ENCODE measurements at regions not wholly inside any gene's neighbourhood (a gene's known extent, or its start where the extent isn't known, plus 50 kb on each side); places are given as distances from the start of the nearest gene placed in this dataset.
"Not testable (repeated sequence)": the region's sequence is repeated elsewhere in the genome, so short reads cannot be mapped to it uniquely, and the experiment has no call there.

GRCh38 chrX:81925812-81926211 lies 723.9 kb downstream of the SH3BGRL start:
- Histone ChIP-seq H3K4me3 (no peak overlapping the region), H3K9me3 (no peaks in the 10 kb centered on the region), H3K27me3 (no peaks in the 10 kb centered on the region), H3K36me3 (no peaks in the 10 kb centered on the region), H3K4me1 (no peaks in the 10 kb centered on the region), H3K27ac (no peak overlapping the region)
- no peak for DNase-seq
- no peak for TF ChIP-seq CTCF (IDR thresholded peaks at IDR 0.05)
- no peak for TF ChIP-seq POLR2A (IDR thresholded peaks at IDR 0.05)
- TF ChIP-seq POLR2AphosphoS5 (IDR thresholded peaks at IDR 0.05) = no peak
- TF ChIP-seq EP300 (IDR thresholded peaks at IDR 0.05; ENCODE audit: low read depth) = no peak
- intact Hi-C loops (cut with DNase I; ENCODE audit: low total_unique reads) = no loop called here
- in situ Hi-C loops (cut with MboI; ENCODE audit: low pct_ligation_motif_present in 1 of 4, low pct_unique_long_range_greater_than_20kb in 1 of 4, low sequenced_read_pairs in 3 of 4) = no loop called here
- WGBS, 2 donors (ENCODE audit: low coverage in 1 of 2) = 75% methylated on average over 2 of the region's 2 CpGs; no CpG with 5 or more reads in 1 of the 2 donors

- H3K4me1 ChIP-seq; H3K27me3 ChIP-seq; H3K36me3 ChIP-seq; intact Hi-C loops (cut with DNase I; ENCODE audit: low total_unique reads); in situ Hi-C loops (cut with MboI; ENCODE audit: low pct_ligation_motif_present in 1 of 4, low pct_unique_long_range_greater_than_20kb in 1 of 4, low sequenced_read_pairs in 3 of 4); H3K9me3 ChIP-seq; H3K4me3 ChIP-seq; H3K27ac ChIP-seq; DNase-seq: not testable (repeated sequence)
- 91% methylated on average over 5 of the region's 5 CpGs; no CpG with 5 or more reads in 1 of the 2 donors for WGBS, 2 donors (ENCODE audit: low coverage in 1 of 2)
These were observed 744.0 kb downstream of the SH3BGRL start for GRCh38 chrX:81945911-81946310.

GRCh38 chrX:81957318-81957717 lies 755.4 kb downstream of the SH3BGRL start:
- in situ Hi-C loops (cut with MboI; ENCODE audit: low pct_ligation_motif_present in 1 of 4, low pct_unique_long_range_greater_than_20kb in 1 of 4, low sequenced_read_pairs in 3 of 4) (no loop called here), intact Hi-C loops (cut with DNase I; ENCODE audit: low total_unique reads) (no loop called here)
- Histone ChIP-seq H3K4me3 (no peak overlapping the region), H3K9me3 (no peaks in the 10 kb centered on the region), H3K27ac (no peak overlapping the region), H3K27me3 (no peaks in the 10 kb centered on the region), H3K4me1 (no peaks in the 10 kb centered on the region), H3K36me3 (no peaks in the 10 kb centered on the region)
- DNase-seq = no peak
- no peak for TF ChIP-seq POLR2A (IDR thresholded peaks at IDR 0.05)
- no peak for TF ChIP-seq EP300 (IDR thresholded peaks at IDR 0.05; ENCODE audit: low read depth)
- TF ChIP-seq CTCF (IDR thresholded peaks at IDR 0.05) = no peak
- TF ChIP-seq POLR2AphosphoS5 (IDR thresholded peaks at IDR 0.05) = no peak
- WGBS, 2 donors (ENCODE audit: low coverage in 1 of 2) = 78% methylated on average over 15 of the region's 15 CpGs; no CpG with 5 or more reads in 1 of the 2 donors

- WGBS, 2 donors (ENCODE audit: low coverage in 1 of 2) = 18 to 23% methylated on average over 1 of the region's 1 CpG
- Histone ChIP-seq H3K27ac (no peak overlapping the region), H3K4me3 (no peak overlapping the region), H3K9me3 (no peaks in the 10 kb centered on the region), H3K36me3 (no peaks in the 10 kb centered on the region), H3K4me1 (no peaks in the 10 kb centered on the region), H3K27me3 (no peaks in the 10 kb centered on the region)
- DNase-seq = no peak
- intact Hi-C loops (cut with DNase I; ENCODE audit: low total_unique reads) (no loop called here), in situ Hi-C loops (cut with MboI; ENCODE audit: low pct_ligation_motif_present in 1 of 4, low pct_unique_long_range_greater_than_20kb in 1 of 4, low sequenced_read_pairs in 3 of 4) (no loop called here)
- TF ChIP-seq POLR2A (IDR thresholded peaks at IDR 0.05) (no peak), CTCF (IDR thresholded peaks at IDR 0.05) (peak in 2 of 5 experiments; percentile 3 to 30)
These were observed 756.1 kb downstream of the SH3BGRL start for GRCh38 chrX:81957900-81958545.

GRCh38 chrX:81959964-81960363 lies 758.1 kb downstream of the SH3BGRL start:
- Histone ChIP-seq H3K27me3 (no peaks in the 10 kb centered on the region), H3K36me3 (no peaks in the 10 kb centered on the region), H3K4me1 (no peaks in the 10 kb centered on the region), H3K9me3 (no peaks in the 10 kb centered on the region), H3K4me3 (no peak overlapping the region), H3K27ac (no peak overlapping the region)
- in situ Hi-C loops (cut with MboI; ENCODE audit: low pct_ligation_motif_present in 1 of 4, low pct_unique_long_range_greater_than_20kb in 1 of 4, low sequenced_read_pairs in 3 of 4) (no loop called here), intact Hi-C loops (cut with DNase I; ENCODE audit: low total_unique reads) (no loop called here)
- WGBS, 2 donors (ENCODE audit: low coverage in 1 of 2) = 21% methylated on average over 1 of the region's 1 CpG; no CpG with 5 or more reads in 1 of the 2 donors
- TF ChIP-seq CTCF (IDR thresholded peaks at IDR 0.05) (no peak), POLR2AphosphoS5 (IDR thresholded peaks at IDR 0.05) (no peak), EP300 (IDR thresholded peaks at IDR 0.05; ENCODE audit: low read depth) (no peak), POLR2A (IDR thresholded peaks at IDR 0.05) (no peak)
- DNase-seq = no peak

GRCh38 chrX:81974413-81974812 lies 772.5 kb downstream of the SH3BGRL start:
- WGBS, 2 donors (ENCODE audit: low coverage in 1 of 2) = 88% methylated on average over 1 of the region's 1 CpG; no CpG with 5 or more reads in 1 of the 2 donors
- H3K27ac ChIP-seq; H3K4me1 ChIP-seq; intact Hi-C loops (cut with DNase I; ENCODE audit: low total_unique reads); H3K27me3 ChIP-seq; H3K9me3 ChIP-seq; in situ Hi-C loops (cut with MboI; ENCODE audit: low pct_ligation_motif_present in 1 of 4, low pct_unique_long_range_greater_than_20kb in 1 of 4, low sequenced_read_pairs in 3 of 4); H3K36me3 ChIP-seq; DNase-seq; H3K4me3 ChIP-seq: not testable (repeated sequence)

Measured in transverse colon (tissue), 4 donors.